GM23338 (cell line): ENCODE measurements at regions not wholly inside any gene's neighbourhood (a gene's known extent, or its start where the extent isn't known, plus 50 kb on each side); places are given as distances from the start of the nearest gene placed in this dataset.

Experiments
- ATAC-seq: fragments of 200-7000 bp; cut with Tn5 transposase; 3 replicates; pipeline ENCODE4 v1.9.1; 2020
- DNase-seq: peaks from one replicate; pipeline ENCODE4 v3.0.0-alpha.2; 2015; ENCODE audit warnings: low spot score
- H2AFZ ChIP-seq: fragments of 200-600 bp; sonication (generic); 2 replicates; pipeline ENCODE4 v1.8.0; 2016; ENCODE audit warnings: antibody characterized with exemption, mild to moderate bottlenecking, moderate library complexity
- H3F3A ChIP-seq: fragments of 200-600 bp; sonication (generic); replicated peaks from 2 replicates; pipeline ENCODE4 v1.8.0; 2017; ENCODE audit warnings: antibody characterized with exemption, mixed run types, low read depth
- H3K27ac ChIP-seq: fragments of 200-600 bp; sonication (generic); 2 replicates; pipeline ENCODE4 v1.6.1; 2016; ENCODE audit warnings: low read depth
- H3K27me3 ChIP-seq: fragments of 200-600 bp; sonication (generic); 2 replicates; pipeline ENCODE4 v1.8.0; 2016; ENCODE audit warnings: mild to moderate bottlenecking, mixed run types, moderate library complexity; ENCODE audit not compliant: insufficient read depth
- H3K36me3 ChIP-seq: fragments of 200-600 bp; sonication (generic); 2 replicates; pipeline ENCODE4 v1.8.0; 2016; ENCODE audit warnings: mild to moderate bottlenecking; ENCODE audit not compliant: insufficient read depth
- H3K4me1 ChIP-seq: fragments of 200-600 bp; sonication (generic); 2 replicates; pipeline ENCODE4 v1.8.0; 2016; ENCODE audit warnings: mild to moderate bottlenecking, moderate library complexity; ENCODE audit not compliant: insufficient read depth
- H3K4me2 ChIP-seq: fragments of 200-600 bp; sonication (generic); 2 replicates; pipeline ENCODE4 v1.7.1; 2017; ENCODE audit warnings: mixed run types
- H3K4me3 ChIP-seq: fragments of 200-600 bp; sonication (generic); 2 replicates; pipeline ENCODE4 v1.6.1; 2016; ENCODE audit warnings: mixed run types
- H3K79me2 ChIP-seq: fragments of 200-600 bp; sonication (generic); replicated peaks from 2 replicates; pipeline ENCODE4 v1.8.0; 2017; ENCODE audit warnings: mild to moderate bottlenecking; ENCODE audit not compliant: insufficient read depth
- H3K9me2 ChIP-seq: fragments of 200-600 bp; sonication (generic); 2 replicates; pipeline ENCODE4 v1.8.0; 2017; ENCODE audit not compliant: insufficient read depth
- H4K20me1 ChIP-seq: fragments of 200-600 bp; sonication (generic); replicated peaks from 2 replicates; pipeline ENCODE4 v1.8.0; 2017; ENCODE audit warnings: mild to moderate bottlenecking; ENCODE audit not compliant: insufficient read depth
- H3K27ac Mint-ChIP-seq: 2 replicates; pipeline ENCODE4 v1.8.0; 2020; ENCODE audit warnings: inconsistent platforms, mild to moderate bottlenecking, moderate library complexity, mixed read lengths
- H3K27me3 Mint-ChIP-seq: 3 replicates; pipeline ENCODE4 v1.8.0; 2022; ENCODE audit warnings: low read depth, mild to moderate bottlenecking, moderate library complexity, mixed read lengths, inconsistent platforms; ENCODE audit not compliant: insufficient read depth, poor library complexity
- H3K36me3 Mint-ChIP-seq: 3 replicates; pipeline ENCODE4 v1.8.0; 2021; ENCODE audit warnings: low read depth, mild to moderate bottlenecking, inconsistent platforms, moderate library complexity, mixed read lengths
- H3K4me1 Mint-ChIP-seq: 3 replicates; pipeline ENCODE4 v1.8.0; 2020; ENCODE audit warnings: mild to moderate bottlenecking, inconsistent platforms, mixed read lengths
- H3K4me3 Mint-ChIP-seq: 3 replicates; pipeline ENCODE4 v1.8.0; 2021; ENCODE audit warnings: moderate library complexity, mild to moderate bottlenecking, inconsistent platforms, mixed read lengths
- H3K9me3 Mint-ChIP-seq: 3 replicates; pipeline ENCODE4 v1.8.0; 2020; ENCODE audit warnings: moderate library complexity, mild to moderate bottlenecking, inconsistent platforms, mixed read lengths
- CREB1 ChIP-seq: fragments of 250-450 bp; sonication (Bioruptor Pico); IDR thresholded peaks from 2 replicates; pipeline ENCODE4 v1.5.0; 2020; ENCODE audit warnings: low read depth, mild to moderate bottlenecking, moderate library complexity
- EZH2 ChIP-seq: fragments of 200-600 bp; sonication (generic); IDR thresholded peaks from one replicate; pipeline ENCODE4 v1.8.0; 2017; ENCODE audit warnings: antibody characterized with exemption, mild to moderate bottlenecking, low read depth; ENCODE audit not compliant: unreplicated experiment
- EZH2phosphoT487 ChIP-seq: fragments of 200-600 bp; sonication (generic); IDR thresholded peaks from one replicate; pipeline ENCODE4 v1.8.1; 2018; ENCODE audit warnings: antibody characterized with exemption; ENCODE audit not compliant: unreplicated experiment
- JUNB ChIP-seq: IDR thresholded peaks from one replicate; pipeline ENCODE4 v1.6.1; 2016; ENCODE audit warnings: antibody characterized with exemption; ENCODE audit not compliant: unreplicated experiment
- NANOG ChIP-seq: IDR thresholded peaks from 2 replicates; pipeline ENCODE4 v1.6.1; 2016; ENCODE audit warnings: antibody characterized with exemption, borderline replicate concordance
- POLR2AphosphoS5 ChIP-seq: IDR thresholded peaks from 2 replicates; pipeline ENCODE4 v1.6.1; 2016; ENCODE audit warnings: antibody characterized with exemption, low read depth
- STAT1 ChIP-seq: IDR thresholded peaks from one replicate; pipeline ENCODE4 v1.6.1; 2016; ENCODE audit warnings: antibody characterized with exemption; ENCODE audit not compliant: unreplicated experiment
- ZNF114 ChIP-seq: fragments of 250-450 bp; sonication (Bioruptor Pico); IDR thresholded peaks from 2 replicates; pipeline ENCODE4 v1.5.0; 2020; ENCODE audit warnings: mild to moderate bottlenecking, moderate library complexity
- ZNF331 ChIP-seq: fragments of 250-450 bp; sonication (Bioruptor Pico); IDR thresholded peaks from 2 replicates; pipeline ENCODE4 v1.5.0; 2020; ENCODE audit warnings: low read depth, mild to moderate bottlenecking, moderate library complexity
- TF ChIP-seq, protein P1 (sequence below): IDR thresholded peaks from one replicate; pipeline ENCODE4 v1.6.1; 2018; ENCODE audit warnings: antibody characterized with exemption; ENCODE audit not compliant: unreplicated experiment
- TF ChIP-seq, protein P2 (sequence below), 2 experiments: fragments of 200-600 bp in 1 of 2; sonication (generic) in 1 of 2; conservative IDR thresholded peaks; 2 replicates each; pipeline versions ENCODE4 v1.5.1 to v1.6.1; 2016 to 2017; ENCODE audit warnings: antibody characterized with exemption in 2 of 2, low read depth in 2 of 2, mild to moderate bottlenecking in 2 of 2, moderate library complexity in 1 of 2
- TF ChIP-seq, protein P3 (sequence below): IDR thresholded peaks from 2 replicates; pipeline ENCODE4 v1.6.1; 2016; ENCODE audit warnings: antibody characterized with exemption
- TF ChIP-seq, protein P4 (sequence below): fragments of 250-450 bp; sonication (Bioruptor Pico); IDR thresholded peaks from 2 replicates; pipeline ENCODE4 v1.5.0; 2020; ENCODE audit warnings: mild to moderate bottlenecking, moderate library complexity

DNA sequence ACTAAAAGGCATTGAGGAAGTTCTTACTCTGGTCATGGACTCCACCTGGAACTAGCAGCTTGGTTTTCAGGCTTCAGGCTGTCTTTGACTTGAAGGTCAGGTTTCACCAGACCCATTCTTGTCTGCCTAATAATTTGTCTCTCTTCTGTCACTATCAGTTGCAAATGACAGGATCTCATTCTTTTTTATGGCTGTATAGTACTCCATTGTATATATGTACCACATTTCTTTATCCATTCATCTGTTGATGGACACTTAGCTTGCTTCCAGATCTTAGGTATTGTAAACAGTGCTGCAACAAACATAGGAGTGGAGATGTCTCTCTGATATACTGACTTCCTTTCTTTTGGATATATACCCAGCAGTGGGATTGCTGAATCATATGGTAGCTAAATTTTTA lies 73.1 kb upstream of the SYNCRIP start:
- Histone ChIP-seq H3K27me3 (no peaks in the 10 kb centered on the region), H2AFZ (no peak overlapping the region), H4K20me1 (no peaks in the 10 kb centered on the region), H3K4me1 (no peaks in the 10 kb centered on the region), H3K4me3 (no peak overlapping the region), H3K9me2 (no peaks in the 10 kb centered on the region; the same call in 1 of the 2 replicates), H3K36me3 (no peaks in the 10 kb centered on the region), H3K79me2 (no peaks in the 10 kb centered on the region), H3K4me2 (no peak overlapping the region), H3K27ac (no peak overlapping the region), H3F3A (no peaks in the 10 kb centered on the region)
- no peaks in the 10 kb centered on the region for H3K4me1 Mint-ChIP-seq
- no peak overlapping the region for H3K27ac Mint-ChIP-seq
- TF ChIP-seq JUNB (no peak), EZH2 (no peak), CREB1 (CRISPR knock-in tag) (no peak), EZH2phosphoT487 (no peak), ZNF331 (CRISPR knock-in tag) (no peak), POLR2AphosphoS5 (no peak), STAT1 (no peak), NANOG (no peak), ZNF114 (CRISPR knock-in tag) (no peak)
- TF ChIP-seq, protein P1, sequence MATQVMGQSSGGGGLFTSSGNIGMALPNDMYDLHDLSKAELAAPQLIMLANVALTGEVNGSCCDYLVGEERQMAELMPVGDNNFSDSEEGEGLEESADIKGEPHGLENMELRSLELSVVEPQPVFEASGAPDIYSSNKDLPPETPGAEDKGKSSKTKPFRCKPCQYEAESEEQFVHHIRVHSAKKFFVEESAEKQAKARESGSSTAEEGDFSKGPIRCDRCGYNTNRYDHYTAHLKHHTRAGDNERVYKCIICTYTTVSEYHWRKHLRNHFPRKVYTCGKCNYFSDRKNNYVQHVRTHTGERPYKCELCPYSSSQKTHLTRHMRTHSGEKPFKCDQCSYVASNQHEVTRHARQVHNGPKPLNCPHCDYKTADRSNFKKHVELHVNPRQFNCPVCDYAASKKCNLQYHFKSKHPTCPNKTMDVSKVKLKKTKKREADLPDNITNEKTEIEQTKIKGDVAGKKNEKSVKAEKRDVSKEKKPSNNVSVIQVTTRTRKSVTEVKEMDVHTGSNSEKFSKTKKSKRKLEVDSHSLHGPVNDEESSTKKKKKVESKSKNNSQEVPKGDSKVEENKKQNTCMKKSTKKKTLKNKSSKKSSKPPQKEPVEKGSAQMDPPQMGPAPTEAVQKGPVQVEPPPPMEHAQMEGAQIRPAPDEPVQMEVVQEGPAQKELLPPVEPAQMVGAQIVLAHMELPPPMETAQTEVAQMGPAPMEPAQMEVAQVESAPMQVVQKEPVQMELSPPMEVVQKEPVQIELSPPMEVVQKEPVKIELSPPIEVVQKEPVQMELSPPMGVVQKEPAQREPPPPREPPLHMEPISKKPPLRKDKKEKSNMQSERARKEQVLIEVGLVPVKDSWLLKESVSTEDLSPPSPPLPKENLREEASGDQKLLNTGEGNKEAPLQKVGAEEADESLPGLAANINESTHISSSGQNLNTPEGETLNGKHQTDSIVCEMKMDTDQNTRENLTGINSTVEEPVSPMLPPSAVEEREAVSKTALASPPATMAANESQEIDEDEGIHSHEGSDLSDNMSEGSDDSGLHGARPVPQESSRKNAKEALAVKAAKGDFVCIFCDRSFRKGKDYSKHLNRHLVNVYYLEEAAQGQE: no peak
- TF ChIP-seq, protein P2, sequence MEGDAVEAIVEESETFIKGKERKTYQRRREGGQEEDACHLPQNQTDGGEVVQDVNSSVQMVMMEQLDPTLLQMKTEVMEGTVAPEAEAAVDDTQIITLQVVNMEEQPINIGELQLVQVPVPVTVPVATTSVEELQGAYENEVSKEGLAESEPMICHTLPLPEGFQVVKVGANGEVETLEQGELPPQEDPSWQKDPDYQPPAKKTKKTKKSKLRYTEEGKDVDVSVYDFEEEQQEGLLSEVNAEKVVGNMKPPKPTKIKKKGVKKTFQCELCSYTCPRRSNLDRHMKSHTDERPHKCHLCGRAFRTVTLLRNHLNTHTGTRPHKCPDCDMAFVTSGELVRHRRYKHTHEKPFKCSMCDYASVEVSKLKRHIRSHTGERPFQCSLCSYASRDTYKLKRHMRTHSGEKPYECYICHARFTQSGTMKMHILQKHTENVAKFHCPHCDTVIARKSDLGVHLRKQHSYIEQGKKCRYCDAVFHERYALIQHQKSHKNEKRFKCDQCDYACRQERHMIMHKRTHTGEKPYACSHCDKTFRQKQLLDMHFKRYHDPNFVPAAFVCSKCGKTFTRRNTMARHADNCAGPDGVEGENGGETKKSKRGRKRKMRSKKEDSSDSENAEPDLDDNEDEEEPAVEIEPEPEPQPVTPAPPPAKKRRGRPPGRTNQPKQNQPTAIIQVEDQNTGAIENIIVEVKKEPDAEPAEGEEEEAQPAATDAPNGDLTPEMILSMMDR (conservative IDR thresholded peaks at IDR 0.05; ENCODE audit: low read depth in 2 of 2): no peak
- TF ChIP-seq, protein P3, sequence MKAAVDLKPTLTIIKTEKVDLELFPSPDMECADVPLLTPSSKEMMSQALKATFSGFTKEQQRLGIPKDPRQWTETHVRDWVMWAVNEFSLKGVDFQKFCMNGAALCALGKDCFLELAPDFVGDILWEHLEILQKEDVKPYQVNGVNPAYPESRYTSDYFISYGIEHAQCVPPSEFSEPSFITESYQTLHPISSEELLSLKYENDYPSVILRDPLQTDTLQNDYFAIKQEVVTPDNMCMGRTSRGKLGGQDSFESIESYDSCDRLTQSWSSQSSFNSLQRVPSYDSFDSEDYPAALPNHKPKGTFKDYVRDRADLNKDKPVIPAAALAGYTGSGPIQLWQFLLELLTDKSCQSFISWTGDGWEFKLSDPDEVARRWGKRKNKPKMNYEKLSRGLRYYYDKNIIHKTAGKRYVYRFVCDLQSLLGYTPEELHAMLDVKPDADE: no peak
- TF ChIP-seq, protein P4, sequence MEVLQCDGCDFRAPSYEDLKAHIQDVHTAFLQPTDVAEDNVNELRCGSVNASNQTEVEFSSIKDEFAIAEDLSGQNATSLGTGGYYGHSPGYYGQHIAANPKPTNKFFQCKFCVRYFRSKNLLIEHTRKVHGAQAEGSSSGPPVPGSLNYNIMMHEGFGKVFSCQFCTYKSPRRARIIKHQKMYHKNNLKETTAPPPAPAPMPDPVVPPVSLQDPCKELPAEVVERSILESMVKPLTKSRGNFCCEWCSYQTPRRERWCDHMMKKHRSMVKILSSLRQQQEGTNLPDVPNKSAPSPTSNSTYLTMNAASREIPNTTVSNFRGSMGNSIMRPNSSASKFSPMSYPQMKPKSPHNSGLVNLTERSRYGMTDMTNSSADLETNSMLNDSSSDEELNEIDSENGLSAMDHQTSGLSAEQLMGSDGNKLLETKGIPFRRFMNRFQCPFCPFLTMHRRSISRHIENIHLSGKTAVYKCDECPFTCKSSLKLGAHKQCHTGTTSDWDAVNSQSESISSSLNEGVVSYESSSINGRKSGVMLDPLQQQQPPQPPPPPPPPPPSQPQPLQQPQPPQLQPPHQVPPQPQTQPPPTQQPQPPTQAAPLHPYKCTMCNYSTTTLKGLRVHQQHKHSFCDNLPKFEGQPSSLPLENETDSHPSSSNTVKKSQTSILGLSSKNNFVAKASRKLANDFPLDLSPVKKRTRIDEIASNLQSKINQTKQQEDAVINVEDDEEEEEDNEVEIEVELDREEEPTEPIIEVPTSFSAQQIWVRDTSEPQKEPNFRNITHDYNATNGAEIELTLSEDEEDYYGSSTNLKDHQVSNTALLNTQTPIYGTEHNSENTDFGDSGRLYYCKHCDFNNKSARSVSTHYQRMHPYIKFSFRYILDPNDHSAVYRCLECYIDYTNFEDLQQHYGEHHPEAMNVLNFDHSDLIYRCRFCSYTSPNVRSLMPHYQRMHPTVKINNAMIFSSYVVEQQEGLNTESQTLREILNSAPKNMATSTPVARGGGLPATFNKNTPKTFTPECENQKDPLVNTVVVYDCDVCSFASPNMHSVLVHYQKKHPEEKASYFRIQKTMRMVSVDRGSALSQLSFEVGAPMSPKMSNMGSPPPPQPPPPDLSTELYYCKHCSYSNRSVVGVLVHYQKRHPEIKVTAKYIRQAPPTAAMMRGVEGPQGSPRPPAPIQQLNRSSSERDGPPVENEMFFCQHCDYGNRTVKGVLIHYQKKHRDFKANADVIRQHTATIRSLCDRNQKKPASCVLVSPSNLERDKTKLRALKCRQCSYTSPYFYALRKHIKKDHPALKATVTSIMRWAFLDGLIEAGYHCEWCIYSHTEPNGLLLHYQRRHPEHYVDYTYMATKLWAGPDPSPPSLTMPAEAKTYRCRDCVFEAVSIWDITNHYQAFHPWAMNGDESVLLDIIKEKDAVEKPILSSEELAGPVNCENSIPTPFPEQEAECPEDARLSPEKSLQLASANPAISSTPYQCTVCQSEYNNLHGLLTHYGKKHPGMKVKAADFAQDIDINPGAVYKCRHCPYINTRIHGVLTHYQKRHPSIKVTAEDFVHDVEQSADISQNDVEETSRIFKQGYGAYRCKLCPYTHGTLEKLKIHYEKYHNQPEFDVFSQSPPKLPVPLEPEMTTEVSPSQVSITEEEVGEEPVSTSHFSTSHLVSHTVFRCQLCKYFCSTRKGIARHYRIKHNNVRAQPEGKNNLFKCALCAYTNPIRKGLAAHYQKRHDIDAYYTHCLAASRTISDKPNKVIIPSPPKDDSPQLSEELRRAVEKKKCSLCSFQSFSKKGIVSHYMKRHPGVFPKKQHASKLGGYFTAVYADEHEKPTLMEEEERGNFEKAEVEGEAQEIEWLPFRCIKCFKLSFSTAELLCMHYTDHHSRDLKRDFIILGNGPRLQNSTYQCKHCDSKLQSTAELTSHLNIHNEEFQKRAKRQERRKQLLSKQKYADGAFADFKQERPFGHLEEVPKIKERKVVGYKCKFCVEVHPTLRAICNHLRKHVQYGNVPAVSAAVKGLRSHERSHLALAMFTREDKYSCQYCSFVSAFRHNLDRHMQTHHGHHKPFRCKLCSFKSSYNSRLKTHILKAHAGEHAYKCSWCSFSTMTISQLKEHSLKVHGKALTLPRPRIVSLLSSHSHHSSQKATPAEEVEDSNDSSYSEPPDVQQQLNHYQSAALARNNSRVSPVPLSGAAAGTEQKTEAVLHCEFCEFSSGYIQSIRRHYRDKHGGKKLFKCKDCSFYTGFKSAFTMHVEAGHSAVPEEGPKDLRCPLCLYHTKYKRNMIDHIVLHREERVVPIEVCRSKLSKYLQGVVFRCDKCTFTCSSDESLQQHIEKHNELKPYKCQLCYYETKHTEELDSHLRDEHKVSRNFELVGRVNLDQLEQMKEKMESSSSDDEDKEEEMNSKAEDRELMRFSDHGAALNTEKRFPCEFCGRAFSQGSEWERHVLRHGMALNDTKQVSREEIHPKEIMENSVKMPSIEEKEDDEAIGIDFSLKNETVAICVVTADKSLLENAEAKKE (CRISPR knock-in tag): no peak
- DNase-seq (no peak), ATAC-seq (no peak)
- no peak overlapping the region for H3K4me3 Mint-ChIP-seq
- peaks cover 4% of the 10 kb centered on the region; the same call in 1 of the 3 replicates for H3K36me3 Mint-ChIP-seq
- peaks cover 35% of the 10 kb centered on the region for H3K9me3 Mint-ChIP-seq
- H3K27me3 Mint-ChIP-seq: peaks cover 2% of the 10 kb centered on the region
